Fibroblast of skin of right biceps (primary cell): ENCODE measurements at regions not wholly inside any gene's neighbourhood (a gene's known extent, or its start where the extent isn't known, plus 50 kb on each side); places are given as distances from the start of the nearest gene placed in this dataset.
"Not testable (repeated sequence)": the region's sequence is repeated elsewhere in the genome, so short reads cannot be mapped to it uniquely, and the experiment has no call there.

Source experiments
- DNase-seq: peaks from one replicate; pipeline ENCODE4 v3.0.0-alpha.2; 2013

- not testable (repeated sequence) for DNase-seq
These were observed 183.7 kb downstream of the COPRS start for GRCh38 chr17:31675392-31675791.

- peak; percentile 78 for DNase-seq
These were observed 184.2 kb downstream of the COPRS start for GRCh38 chr17:31674717-31675349.

DNA sequence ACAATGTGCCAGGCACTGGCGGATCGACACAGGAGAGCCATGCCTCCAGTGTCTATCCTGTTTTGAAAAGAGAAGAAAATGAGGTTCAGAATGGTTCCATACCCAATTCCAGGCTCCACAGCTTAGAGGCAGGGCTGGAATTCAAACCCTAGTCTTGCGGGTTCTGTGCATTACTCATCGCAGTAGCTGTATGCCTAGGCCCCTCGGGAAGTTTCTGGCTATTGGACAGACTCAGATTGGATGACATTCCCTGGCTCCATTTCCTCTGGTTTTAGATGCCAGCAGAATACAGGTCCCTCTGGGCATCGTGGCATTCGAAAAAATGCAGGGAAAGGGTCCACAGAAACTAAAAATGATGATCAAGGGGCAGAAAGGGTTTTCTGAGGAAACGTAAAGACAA is 184.7 kb downstream of the COPRS start:
- peak; percentile 84 for DNase-seq

DNA sequence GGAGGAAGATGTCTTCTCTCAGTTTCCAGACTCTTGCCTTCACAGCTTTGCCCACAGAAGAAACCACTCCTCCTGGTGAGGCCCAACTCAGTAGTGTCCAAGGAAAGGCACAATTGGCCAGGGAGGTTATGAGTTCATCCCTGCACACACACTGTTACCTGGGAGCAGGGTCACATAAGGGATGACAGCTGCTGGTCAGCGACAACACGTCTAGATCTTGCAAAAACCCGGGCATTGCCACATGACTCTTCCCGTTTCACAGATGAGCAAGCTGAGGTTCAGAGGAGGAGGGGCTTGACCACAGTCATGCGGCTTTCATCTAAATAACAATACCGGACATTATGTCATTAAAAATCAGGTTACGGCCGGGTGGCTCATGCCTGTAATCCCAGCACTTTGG is 186.0 kb downstream of the COPRS start:
- DNase-seq, result no peak

- no peak for DNase-seq
These were observed 186.8 kb downstream of the COPRS start for GRCh38 chr17:31672161-31672819.

DNA sequence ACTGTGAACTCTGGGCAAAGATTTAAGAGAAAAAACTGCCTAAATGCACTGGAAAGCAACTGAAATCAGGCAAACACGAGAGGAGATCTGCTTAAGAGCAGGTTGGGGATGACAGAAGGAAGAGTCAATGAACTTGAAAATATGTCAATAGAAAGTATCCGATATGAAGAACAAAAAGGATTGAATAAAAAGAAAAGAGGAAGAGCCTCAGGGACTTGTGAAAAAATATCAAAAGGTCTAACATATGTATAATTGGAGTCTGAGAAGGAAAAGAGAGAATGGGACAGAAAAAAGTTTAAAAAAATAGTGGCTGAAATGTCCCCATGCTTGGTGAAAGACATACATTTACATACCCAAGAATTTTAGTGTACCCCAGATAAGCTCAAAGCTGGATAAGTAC is 195.5 kb downstream of the COPRS start:
- peak; percentile 16 for DNase-seq

GRCh38 chr17:31660684-31661083 is 198.4 kb downstream of the COPRS start:
- DNase-seq, result no peak

- DNase-seq, result no peak
These were observed 201.2 kb downstream of the COPRS start for GRCh38 chr17:31657876-31658275.

DNA sequence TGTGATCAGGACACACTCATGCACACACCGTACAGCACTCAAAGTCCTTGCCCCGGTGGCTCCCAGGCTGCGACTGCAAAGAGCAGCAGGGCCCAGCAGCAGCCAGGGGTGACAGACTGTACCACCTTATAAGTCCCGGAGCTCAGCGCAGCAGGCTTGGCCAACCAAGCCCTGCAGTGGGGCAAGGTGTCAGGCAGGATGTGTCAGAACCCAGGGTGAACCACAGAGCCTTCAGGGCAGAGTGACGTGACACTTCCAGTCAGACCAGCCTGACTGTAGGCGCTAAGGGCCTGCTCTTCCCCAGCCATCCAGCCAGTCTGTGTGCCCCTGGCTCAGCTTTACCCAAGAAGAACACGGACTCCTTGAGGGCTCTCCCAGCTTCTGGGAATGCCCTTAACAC is 204.1 kb downstream of the COPRS start:
- peak; percentile 16 for DNase-seq

- DNase-seq, result peak; percentile 20
These were observed 205.4 kb downstream of the COPRS start for GRCh38 chr17:31653691-31654090.

DNA sequence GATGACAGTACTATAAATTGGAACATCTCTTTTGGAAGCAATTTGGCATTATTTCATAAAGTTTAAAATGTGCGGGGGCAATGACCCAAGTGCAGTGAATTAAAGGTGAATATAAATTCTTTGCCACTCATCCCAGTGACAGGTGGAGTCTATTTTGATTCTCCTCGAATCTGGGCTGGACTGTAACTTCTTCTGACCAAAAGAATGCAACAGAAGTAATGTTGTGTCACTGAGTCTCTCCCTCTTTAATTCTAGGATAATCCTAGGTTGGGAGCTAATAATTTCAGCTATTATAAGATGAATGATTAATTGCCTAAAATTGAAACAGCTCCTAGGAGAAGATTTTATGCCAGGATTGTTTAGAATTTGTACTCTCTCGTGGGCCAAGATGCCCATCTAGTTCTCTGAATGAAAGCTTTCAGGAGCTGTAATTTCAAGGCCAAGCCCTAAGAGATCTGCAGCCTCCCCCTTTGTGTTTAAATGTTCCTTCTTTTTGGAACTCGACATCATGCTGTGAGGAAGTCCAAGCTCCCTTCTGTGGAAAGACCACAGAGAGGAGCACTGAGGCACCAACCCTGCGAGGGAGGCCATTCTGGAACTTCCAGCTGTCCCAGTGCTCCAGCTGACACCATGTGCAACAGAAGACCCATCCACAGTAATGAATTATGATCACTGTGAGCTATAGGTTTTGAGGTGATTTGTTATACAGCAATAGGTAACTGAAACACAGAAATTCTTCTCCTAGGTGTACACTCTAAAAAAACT is 208.1 kb downstream of the COPRS start:
- DNase-seq, result no peak

GRCh38 chr17:31649302-31649701 is 209.7 kb downstream of the COPRS start:
- no peak for DNase-seq

DNA sequence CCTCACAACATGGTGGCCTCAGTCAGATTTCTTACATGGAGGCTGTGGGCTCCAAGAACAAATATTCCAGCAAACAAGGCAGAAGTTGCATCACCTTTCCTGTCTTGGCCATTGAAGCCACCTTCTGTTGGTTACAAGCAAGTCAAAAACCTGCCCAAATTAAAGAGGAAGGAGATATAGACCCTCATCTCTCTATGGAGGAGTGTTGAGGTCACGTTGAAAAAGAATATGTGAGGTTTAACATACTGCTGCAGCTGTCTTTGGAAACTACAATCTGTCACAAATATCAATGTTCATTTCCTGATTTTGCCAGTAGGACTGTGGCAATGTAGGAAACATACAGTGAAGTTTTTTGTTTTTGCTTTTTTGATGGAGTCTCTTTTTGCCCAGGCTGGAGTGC is 211.4 kb downstream of the COPRS start:
- DNase-seq, result no peak

DNA sequence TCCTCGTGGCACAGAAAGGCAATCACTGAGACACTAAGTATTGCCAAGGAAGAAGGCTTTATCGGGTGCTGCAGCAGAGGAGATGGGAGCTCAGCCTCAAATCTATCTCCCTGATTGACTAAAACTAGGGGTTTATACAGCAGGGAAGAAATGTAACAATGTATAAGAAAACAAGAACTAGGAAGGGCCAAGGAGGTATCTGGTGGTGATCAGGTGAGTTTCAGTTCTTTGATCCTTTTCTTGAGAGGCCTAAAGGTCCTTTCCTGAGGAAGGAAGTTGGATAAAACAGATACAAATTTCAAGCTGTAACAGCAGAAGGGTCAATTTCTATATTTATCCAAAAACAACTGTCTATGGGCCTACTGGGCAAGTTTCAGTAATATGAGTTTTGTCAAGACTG is 212.4 kb downstream of the COPRS start:
- no peak for DNase-seq

DNA sequence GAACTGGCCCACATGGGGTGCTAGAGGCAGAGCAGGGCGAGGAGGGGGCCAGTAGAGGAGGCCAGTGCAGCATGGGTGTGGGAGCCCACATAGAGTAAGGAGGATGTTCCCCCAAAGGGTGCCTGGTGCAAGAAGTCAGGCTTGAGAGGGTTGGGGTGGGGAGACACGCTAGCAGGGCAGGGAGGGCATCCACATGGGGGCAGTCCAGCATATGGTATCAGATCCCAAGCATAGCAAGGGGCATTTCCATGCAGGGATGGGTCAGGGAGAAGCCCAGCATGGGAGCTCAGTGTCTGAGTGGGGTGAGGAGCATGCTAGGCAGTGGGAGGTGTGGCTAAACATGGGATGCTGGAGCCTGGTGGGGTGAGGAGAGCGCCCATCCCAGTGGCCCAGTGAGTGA is 213.7 kb downstream of the COPRS start:
- DNase-seq, result no peak

- DNase-seq, result no peak
These were observed 227.3 kb downstream of the COPRS start for GRCh38 chr17:31631766-31632165.

GRCh38 chr17:31630866-31631265 is 228.2 kb downstream of the COPRS start:
- DNase-seq, result not testable (repeated sequence)

GRCh38 chr17:31629696-31630470 is 229.2 kb downstream of the COPRS start:
- DNase-seq, result peak; percentile 77

GRCh38 chr17:31627960-31628359 is 231.1 kb downstream of the COPRS start:
- peak; percentile 94 for DNase-seq

DNA sequence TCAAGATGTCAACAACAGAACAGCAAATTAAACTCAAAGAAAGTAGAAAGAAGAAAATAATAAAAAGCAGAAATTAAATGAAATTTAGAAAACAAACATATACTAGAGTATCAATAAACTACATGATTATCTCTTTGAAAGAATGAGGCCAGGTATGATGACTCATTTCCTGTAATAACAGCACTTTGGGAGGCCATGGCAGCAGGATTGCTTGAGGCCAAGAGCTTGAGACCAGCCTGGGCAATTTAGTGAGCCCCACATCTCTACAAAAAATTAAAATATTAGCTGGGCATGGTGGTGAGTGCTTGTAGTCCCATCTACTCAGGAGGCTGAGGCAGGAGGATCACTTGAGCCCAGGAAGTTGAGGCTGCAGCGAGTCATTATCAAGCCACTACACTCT is 232.5 kb downstream of the RAB11FIP4 start:
- no peak for DNase-seq

DNA sequence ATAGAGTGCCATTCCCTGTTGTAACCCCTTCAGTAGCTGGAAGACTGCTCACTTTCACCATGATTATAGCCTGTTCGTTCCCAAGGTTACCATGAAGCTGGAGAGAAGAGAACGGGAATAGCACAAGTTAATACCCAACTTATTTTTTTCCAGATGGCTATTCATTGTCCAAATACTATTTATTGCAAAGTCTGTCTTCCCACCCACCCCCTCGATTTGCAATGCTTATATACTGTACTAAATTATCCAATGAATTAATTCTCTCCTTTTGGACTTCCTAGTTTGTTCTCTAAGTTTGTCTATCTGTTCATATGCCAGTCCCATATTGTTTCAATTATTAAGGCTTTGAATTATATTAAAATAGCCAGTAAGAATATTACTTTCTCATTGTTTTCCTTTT is 231.0 kb downstream of the RAB11FIP4 start:
- no peak for DNase-seq

GRCh38 chr17:31621566-31621965 is 230.1 kb downstream of the RAB11FIP4 start:
- no peak for DNase-seq

- DNase-seq, result not testable (repeated sequence)
These were observed 219.6 kb downstream of the RAB11FIP4 start for GRCh38 chr17:31611053-31611452.
